Non-pigmented ciliary epithelial cell (primary cell): ENCODE measurements at regions not wholly inside any gene's neighbourhood (a gene's known extent, or its start where the extent isn't known, plus 50 kb on each side); places are given as distances from the start of the nearest gene placed in this dataset.
A peak's percentile ranks its signal among the peaks of the same experiment; 100 is the strongest.

ENCODE experiments used
- DNase-seq: peaks from one replicate; pipeline ENCODE4 v3.0.0-alpha.2; 2010; ENCODE audit warnings: low read depth

DNA sequence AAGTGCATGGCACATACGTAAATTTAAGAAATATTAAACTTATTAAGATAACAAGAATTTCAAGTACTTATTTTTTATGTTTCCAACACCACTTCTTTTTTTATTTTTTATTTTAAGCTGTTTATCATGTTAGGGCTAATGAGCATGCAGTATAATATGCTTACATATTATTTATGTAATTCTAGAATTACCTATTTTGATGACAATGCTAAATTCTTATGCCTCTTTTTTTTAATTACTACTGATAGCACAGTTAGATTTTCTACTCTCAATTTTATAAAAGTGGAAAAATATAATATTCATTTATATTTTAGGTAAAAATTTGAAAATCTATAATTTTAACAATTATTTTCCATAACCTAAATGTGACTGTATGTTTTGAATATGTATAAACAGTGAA, 713.0 kb downstream of the MRPL39 start:
- DNase-seq: no peak

DNA sequence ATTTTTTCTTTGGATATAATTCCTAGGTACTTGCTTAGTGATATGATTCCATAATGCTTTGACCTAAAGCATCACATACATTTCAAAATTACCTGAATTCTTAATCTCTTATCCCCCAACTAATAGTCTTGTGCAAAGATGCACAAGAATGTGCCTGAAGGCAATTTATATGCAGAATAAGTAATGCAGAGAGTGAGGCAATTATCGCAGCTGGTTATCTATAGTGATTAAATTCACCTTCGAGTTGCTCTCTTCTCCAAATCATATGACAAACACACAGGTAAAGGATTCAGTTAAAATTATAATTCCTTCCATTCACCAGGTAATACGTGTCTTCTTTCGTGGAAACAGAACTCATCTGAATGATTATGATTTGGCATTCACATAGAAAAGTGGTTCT, 717.3 kb downstream of the MRPL39 start:
- no peak for DNase-seq

DNA sequence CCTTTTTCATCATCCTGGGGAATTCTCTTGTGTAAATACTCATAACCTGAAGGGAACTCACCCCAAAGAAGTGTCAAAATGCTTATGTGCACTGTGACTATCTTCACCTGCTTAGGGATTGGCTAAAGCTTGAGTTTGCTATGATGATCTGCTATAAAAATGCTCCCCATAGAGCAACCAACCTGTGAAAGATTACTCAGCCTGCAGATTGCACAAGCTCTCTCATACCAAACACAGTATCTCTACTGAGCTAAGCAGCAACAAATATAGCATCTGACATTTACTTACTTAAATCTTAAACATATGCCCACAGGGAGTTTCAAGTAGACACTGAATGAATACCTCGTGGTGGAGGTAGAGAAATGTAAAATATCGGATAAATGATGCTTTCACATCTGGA, 725.8 kb downstream of the MRPL39 start:
- peak; percentile 3 for DNase-seq

DNA sequence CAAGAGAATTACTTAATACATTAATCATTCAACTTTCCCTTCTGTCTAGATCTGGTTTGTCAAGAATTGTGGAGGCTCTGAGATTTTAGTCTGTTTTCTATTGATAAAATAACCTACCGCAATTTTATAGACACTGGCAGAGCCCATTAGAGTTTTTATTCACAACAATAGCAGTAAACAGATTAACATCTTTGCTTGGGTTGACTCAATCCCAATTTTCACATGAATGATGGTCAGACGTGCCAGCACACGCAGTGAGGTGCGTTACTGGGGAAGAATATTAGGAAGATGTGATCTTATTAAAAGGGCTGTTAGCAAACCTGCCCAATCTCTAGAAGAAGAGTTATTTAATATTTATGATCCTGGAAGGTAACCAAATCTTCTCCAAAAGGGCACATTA, 736.6 kb downstream of the MRPL39 start:
- no peak for DNase-seq

DNA sequence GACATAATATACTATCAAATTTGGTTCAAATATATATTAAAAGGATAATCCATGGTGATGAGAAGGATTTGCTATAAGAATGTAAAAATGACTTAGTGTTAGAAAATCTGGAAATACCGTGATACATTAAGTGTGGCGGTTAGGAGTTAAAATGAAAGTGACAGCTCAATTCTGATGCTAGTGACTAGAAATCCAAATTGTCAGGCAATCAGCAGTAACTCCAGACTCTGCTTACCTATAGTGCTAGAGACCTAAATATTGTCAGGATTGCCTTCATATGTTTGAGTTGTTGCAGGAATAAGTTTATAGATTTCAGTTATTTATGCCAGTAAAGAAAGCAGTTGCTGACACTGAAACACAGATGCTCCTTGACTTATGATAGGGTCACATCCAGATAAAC, 737.4 kb downstream of the MRPL39 start:
- DNase-seq: no peak

DNA sequence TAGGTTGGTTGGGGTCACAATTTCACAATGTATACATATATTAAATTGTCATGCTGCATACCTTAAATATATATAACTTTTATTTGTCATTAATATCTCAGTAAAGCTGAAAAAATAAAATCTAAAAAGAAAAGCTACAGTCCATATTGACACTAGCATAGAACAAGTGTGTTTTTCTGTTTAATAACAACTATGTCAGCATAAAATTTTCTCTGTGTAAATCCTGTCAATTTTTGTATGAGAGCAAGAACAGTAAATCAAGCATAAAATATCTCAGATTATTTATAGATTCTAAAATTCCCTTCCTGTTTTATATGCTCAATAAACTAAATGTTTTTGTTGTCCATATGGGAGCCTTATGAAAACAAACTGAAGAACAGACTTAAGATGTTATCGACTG, 739.2 kb downstream of the MRPL39 start:
- DNase-seq: no peak

DNA sequence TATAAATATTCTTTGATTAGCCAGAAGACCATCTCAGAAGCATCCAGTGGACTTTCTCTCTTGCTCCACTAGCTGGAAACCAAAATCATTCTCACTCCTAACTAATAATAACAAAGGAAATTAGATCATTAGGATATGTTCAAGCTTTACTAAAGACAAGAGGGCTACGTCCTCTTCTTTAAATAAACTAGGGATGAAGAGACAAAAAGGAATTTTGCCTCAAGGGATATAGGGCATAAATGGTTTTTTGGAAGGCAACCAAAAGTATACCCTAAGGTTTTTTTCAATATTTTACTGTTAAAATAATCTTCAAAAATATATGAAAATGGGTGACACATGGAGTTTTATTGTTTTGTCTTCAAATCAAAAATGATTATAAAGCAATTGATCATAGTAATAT, 745.8 kb downstream of the MRPL39 start:
- DNase-seq: no peak

DNA sequence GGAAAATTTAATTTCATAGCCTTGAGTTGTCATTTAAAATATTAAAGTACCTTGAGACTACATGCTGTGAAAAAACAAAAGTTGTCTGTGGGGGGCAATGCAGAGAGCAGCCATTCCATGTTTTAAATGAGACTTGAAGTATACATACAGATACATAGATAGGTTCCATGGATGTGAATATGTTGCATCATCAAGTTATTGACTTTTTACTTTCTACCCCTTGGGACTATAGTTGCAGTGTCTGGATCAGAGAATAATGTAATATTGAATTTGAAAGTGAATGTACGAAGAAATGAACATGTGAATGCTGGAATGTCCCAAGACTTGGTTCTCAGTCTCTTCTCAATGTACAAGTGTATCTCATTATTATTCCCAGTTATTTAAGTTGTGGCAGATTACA, 751.0 kb downstream of the MRPL39 start:
- no peak for DNase-seq

DNA sequence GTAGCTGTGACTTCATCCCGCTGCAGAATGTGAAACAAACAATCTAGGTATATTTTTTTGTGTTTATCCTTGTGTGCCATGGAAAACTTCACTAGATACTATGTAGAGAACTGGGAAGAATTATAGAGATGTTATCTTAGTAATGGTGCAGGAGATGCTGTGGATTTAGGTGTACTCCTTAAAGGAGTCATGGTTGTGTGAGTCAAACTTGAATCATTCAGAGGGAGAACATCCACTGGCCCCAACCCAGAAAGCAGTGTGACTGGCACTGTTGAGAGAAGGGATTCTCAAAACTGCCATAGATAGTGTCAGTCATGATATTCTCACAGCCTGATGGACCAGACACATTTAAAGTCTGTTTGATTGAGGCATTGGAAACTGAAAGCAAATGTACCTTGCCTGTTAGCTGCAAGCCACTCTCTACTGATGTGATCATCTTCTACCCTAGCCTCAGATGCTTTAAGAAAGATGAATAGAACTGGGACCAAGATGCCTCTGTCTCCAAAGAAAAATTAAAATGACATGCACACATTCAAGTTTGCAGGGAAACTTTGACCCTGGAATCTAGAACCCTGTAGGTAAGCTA, 754.6 kb downstream of the MRPL39 start:
- DNase-seq: no peak

DNA sequence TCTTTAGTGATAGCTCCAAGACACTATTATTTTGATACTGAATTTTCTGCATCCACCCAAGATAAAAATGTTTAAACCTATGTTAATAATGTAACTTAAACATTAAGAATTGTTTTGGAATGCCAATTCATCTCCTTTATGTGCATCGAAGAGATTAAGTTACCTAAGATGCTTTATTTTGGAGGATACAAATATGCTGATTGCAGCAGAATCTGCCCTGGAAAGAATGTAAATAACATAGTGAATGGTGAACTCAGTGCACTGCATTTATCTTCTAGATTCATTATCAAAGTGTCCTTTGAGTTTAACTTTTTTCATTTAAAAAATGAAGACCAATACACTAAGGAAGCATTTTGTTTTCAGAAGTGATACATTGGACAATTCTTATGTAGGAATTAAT, 757.2 kb downstream of the MRPL39 start:
- no peak for DNase-seq

DNA sequence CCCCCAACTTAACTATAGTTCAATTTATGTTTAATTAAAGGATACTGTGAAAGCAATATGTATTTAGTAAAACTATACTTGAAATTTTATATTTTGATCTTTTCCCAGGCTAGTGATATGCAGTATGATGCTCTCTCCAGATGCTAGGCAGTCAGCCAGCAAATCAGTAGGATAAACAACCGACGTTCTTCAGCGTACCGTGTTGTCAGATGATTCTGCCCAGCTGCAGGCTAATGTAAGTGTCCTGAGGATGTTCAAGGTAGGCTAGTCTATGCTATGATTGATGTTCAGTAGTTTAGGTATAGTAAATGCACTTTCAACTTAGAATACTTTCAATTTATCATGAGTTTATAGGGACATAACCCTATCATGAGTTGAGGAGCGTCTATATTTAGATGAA, 762.6 kb downstream of the MRPL39 start:
- no peak for DNase-seq

DNA sequence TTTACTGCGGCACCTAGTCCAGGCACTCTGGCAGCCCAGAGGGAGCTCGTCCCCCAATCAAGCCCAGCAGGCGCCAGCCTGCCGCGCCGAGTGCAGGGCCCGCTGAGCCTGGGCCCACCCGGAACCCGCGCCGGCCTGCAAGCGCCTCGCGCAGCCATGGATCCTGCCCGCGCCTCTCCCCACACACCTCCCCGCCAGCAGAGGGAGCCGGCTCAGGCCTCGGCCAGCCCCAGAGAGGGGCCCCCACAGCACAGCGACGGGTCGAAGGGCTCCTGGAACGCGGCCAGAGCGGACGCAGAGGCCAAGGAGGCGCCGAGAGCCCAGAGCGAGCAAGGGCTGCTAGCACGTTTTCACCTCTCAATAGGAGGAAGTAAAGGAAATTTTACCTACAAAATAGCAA, 767.0 kb downstream of the MRPL39 start:
- no peak for DNase-seq

DNA sequence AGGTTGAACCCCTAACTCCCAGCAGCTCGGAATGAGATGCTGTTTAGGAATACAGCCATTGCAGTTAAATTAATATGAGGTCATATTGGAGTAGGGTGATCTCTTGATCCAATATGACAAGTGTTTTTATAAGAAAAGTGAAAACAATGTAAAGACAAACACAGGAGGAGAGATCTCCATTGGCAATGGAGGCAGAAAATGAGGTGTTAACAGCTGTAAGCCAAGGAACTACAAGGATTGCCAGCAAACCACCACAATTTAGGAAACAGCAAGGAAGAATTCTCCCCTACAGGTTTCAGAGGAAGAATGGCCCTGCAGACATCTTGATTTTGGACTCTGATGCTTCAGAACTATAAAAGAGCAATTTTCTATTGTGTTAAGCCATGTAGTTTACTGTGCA, 774.3 kb downstream of the MRPL39 start:
- no peak for DNase-seq

DNA sequence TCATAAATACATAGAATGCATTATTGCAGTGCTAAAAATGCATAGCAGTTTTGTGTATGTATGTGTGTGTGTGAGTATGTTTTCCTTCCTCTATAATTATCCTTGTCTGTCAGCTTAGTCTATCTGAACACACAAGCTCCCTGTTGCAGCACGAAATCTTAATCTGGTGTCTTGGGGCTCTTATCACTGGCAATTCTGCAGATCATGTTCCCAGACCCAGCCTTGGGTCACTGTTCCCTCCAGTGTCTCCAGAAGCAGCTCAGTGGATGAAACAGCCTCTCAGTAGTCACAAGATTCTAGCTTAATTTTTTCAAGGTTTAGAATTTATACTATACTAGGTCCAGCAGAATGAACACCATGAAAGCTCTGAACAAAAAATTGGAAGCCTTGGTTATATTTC, 777.9 kb downstream of the MRPL39 start:
- DNase-seq: no peak

DNA sequence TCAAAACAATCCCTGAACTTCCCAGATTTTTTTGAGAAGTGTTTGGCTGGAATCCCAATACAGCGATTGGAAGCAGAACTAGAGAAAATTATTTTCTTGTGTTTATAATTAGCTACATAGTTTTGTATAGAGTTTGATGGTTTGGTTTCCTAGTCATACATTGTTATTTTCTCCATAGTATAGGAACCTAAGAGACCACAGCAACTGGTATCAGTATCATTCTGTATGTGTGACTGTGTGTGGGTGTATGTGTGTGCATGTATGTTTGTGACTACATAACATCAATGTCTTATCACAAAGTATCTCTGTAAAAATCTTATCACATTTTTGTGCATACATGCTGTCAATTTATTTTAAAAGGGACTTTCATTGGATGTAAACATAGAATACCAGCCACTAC, 780.5 kb downstream of the MRPL39 start:
- no peak for DNase-seq

DNA sequence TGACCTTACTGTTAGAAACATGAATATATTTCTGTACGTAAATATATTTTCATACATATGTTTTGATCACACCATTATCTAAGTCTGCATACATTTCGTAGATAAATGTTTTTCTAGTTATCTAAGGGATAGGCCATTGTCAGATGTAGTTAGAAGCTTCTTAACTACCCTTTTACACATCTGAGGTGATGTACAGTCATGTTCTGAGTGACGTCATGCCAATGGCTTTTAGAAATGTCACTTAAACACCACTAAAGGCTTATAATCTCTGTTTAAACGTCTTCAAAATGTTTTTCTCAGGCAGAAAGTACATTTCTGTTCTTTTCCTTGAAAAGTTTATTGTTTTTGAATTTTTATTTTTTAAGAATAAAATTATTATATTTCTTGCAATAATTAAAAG, 781.9 kb downstream of the MRPL39 start:
- no peak for DNase-seq

DNA sequence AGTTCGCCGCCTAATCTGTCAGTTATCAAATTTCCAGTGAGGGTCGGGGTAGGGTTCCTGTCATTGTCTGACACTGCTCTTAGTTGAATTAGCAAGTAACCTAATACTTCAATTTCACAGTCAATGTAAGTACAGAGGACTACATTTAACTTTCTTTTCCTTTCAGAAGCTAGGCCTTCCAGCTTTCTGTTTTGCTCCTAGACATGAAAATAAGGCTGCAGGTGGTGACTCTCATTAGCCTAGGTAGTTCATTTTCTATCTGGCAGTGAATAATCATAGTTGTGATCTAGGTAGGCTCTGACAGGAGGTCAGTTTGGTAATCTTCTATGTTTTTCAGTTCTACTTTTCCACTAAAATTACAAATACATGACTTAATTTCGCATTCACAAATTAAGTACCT, 783.1 kb downstream of the MRPL39 start:
- no peak for DNase-seq

DNA sequence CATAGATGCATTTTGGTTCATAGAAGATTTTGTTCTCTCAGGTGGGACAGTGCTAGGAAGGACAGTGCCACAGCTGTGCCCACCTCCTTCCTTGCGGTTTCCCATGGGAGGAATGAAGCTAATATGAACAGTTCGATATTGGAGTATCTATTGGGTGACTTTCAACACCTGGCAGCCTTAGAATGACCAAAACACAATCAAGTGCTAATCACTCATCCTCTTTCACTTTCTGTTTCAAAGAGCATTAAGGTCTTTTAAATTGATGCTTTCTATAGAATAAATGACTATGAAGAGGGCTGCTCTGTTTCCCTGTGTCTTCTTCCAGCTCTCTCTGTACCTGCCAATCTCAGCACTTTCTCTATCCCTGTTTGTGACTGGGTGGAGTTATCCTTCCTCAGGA, 784.0 kb downstream of the MRPL39 start:
- no peak for DNase-seq

DNA sequence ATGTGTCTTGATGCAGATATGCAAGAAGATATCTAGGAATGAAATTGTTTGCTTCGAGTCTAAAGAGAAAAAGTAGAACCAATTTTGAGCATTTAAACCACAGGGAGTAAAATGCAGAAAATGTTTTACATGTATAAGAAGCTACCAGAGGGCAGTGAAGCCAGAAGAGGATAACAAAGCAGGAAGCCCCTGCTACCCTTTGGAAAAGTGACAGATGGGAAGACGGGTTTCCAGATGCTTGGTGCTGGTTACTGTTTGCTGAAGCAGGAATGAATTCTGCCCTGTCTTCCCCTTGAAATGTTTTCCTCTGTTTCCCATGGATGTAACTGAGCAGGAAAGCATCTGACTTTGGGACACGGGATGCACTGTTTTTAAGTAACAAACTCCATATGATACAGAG, 822.2 kb downstream of the MRPL39 start:
- no peak for DNase-seq

DNA sequence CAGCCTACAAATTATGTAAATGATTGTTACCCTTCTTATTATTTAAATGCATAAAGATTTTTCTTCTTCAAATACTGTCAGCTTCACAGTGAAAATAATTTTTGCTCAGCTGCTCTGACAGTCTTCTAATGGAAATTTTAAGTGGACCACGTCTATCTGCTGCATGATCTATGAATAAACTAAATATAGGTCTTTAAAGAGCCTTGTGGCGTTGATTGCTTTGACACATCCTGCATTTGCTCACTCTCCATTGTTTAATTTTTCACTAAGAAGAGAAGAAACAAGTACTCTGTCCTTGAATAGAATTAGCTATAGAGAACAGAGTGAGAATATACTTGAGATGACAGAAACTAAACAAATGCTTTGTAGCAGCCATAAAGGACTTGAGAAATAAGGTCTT, 826.1 kb downstream of the MRPL39 start:
- DNase-seq: no peak

DNA sequence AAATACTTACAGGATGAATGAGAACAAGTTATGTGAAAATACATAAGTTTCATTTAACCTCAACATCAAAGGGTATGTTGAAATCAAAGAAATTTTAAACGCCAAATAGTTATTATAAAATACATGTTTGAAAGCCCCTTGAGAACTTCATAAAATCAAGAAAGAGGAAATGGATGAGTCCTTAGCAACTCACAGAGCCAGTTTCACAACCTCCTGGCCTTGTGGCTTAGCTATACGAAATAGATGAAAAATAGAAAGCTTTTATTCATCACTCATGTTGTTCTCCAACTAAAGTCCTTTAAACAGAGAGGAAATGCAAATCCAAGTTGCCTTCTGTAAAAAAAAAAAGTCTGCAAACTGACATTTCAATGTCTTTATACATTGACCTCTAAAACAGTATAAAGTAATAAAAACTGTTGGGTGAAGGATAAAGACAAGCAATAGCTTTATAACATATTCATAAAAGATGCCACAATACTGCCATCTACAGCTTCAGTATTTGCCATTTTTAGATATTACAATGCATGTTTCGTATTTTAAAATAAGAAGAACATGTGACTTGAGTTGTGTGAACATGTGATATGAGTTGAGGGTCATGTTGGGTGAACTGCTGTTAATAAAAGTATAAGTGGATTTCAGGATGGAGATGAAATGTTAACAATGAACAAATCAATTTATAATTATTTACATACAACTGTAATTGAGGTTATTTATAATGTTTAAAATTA, 847.8 kb downstream of the MRPL39 start:
- DNase-seq: no peak

DNA sequence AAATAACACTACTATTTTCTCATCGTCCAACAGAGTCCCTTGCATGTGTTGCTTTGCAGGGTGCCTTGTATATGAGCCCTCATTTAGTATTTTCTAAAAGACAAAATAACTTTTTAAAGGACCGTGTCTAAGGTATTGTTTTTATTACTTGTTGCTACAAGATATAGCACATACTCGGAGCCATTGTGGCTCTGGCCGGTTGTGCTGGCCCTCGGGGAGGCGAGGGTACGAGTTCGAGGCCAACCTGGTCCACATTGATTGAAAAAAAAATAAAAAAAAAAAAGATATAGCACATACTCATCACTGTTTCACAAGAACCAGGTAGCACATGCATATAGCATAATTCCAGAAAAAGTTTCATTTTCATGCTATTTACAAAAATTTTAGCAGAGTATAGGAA, 869.2 kb downstream of the MRPL39 start:
- no peak for DNase-seq

DNA sequence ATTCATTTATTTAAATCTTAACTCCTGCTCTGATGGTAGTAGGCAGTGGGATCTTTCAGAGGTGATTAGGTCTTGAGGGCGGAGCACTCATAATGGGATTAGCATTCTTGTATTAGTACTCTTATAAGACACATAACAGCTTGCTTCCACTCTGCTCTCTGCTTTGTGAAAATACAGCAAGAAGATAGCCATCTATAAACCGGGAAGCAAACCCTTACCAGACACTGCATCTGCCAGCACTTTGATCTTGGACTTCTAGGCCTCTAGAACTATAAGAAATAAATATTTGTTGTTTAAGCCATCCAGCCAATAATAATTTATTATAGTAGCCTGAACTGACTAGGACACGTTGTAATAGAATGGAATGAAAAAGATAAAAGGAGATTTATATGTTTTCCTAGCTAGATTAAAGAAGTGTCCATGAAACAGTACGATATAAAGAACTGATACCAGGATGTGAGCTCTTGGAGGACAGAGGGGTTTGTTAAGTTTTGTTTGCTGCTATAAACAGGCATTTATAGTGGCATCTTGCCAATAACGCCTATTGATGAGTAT, 869.9 kb downstream of the MRPL39 start:
- no peak for DNase-seq

DNA sequence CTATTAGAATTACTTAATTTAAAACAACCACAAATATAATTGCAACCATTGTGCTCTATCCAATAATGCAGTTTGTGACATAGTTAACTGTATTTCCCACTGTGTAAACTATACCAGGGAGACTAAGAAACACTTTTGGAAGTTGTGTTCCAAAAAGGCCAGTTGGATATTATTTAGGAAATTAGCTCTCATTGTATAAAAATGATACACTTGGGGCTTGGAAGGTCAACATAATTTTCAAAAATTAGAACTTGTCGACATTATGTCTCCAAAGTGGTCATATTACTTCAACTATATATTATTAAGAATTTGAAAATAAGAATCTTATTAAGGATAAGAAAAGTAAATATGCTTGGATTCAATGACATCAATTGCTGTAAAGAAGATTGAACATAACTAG, 876.6 kb downstream of the MRPL39 start:
- no peak for DNase-seq
